ENCODE measurements at regions not wholly inside any gene's neighbourhood (a gene's known extent, or its start where the extent isn't known, plus 50 kb on each side); places are given as distances from the start of the nearest gene placed in this dataset.

GRCh38 chr9:119609277-119609971 lies 240.2 kb upstream of the BRINP1 start:
- H4K20me1 ChIP-seq (ENCODE audit: insufficient read depth, low read length) = no peaks in the 10 kb centered on the region
- H3K79me2 ChIP-seq (ENCODE audit: low read length) = no peaks in the 10 kb centered on the region
- no peak overlapping the region for H2AFZ ChIP-seq (ENCODE audit: low read depth, low read length)
- no peaks in the 10 kb centered on the region for H3K27me3 ChIP-seq (ENCODE audit: low read depth, low read length)
- no peak overlapping the region for H3K9ac ChIP-seq (ENCODE audit: low read length)
- H3K27ac ChIP-seq (ENCODE audit: low read length) = no peak overlapping the region
- no peak overlapping the region for H3K4me3 ChIP-seq (ENCODE audit: low read length)
- no peak overlapping the region for H3K4me2 ChIP-seq (ENCODE audit: low read length)
- no peaks in the 10 kb centered on the region for H3K9me3 ChIP-seq (ENCODE audit: insufficient read depth, low read length)
- H3K4me1 ChIP-seq (ENCODE audit: low read length) = no peaks in the 10 kb centered on the region
- TF ChIP-seq EZH2phosphoT487 (IDR thresholded peaks at IDR 0.05; ENCODE audit: low read depth) (no peak), CTCF (IDR thresholded peaks at IDR 0.05; ENCODE audit: low read depth, low read length) (no peak)
- no peaks in the 10 kb centered on the region for H3K36me3 ChIP-seq (replicated peaks; ENCODE audit: low read depth, low read length)

GRCh38 chr9:119601632-119602031 lies 232.4 kb upstream of the BRINP1 start:
- Histone ChIP-seq H3K4me2 (ENCODE audit: low read length) (no peak overlapping the region), H3K79me2 (ENCODE audit: low read length) (no peaks in the 10 kb centered on the region), H3K27me3 (ENCODE audit: low read depth, low read length) (no peaks in the 10 kb centered on the region), H3K36me3 (replicated peaks; ENCODE audit: low read depth, low read length) (no peaks in the 10 kb centered on the region), H2AFZ (ENCODE audit: low read depth, low read length) (no peak overlapping the region), H3K9ac (ENCODE audit: low read length) (no peak overlapping the region), H3K27ac (ENCODE audit: low read length) (no peak overlapping the region), H3K9me3 (ENCODE audit: insufficient read depth, low read length) (no peaks in the 10 kb centered on the region), H4K20me1 (ENCODE audit: insufficient read depth, low read length) (no peaks in the 10 kb centered on the region), H3K4me1 (ENCODE audit: low read length) (no peaks in the 10 kb centered on the region), H3K4me3 (ENCODE audit: low read length) (no peak overlapping the region)
- TF ChIP-seq EZH2phosphoT487 (IDR thresholded peaks at IDR 0.05; ENCODE audit: low read depth) (no peak), CTCF (IDR thresholded peaks at IDR 0.05; ENCODE audit: low read depth, low read length) (no peak)

GRCh38 chr9:119597499-119597898 lies 228.3 kb upstream of the BRINP1 start:
- Histone ChIP-seq H3K9ac (ENCODE audit: low read length) (no peak overlapping the region), H3K9me3 (ENCODE audit: insufficient read depth, low read length) (no peaks in the 10 kb centered on the region), H3K27me3 (ENCODE audit: low read depth, low read length) (no peaks in the 10 kb centered on the region), H3K79me2 (ENCODE audit: low read length) (no peaks in the 10 kb centered on the region), H3K4me3 (ENCODE audit: low read length) (no peak overlapping the region), H3K4me1 (ENCODE audit: low read length) (no peaks in the 10 kb centered on the region), H3K27ac (ENCODE audit: low read length) (no peak overlapping the region), H2AFZ (ENCODE audit: low read depth, low read length) (no peak overlapping the region), H3K36me3 (replicated peaks; ENCODE audit: low read depth, low read length) (no peaks in the 10 kb centered on the region), H4K20me1 (ENCODE audit: insufficient read depth, low read length) (no peaks in the 10 kb centered on the region; the same call in 1 of the 2 replicates), H3K4me2 (ENCODE audit: low read length) (no peak overlapping the region)
- TF ChIP-seq CTCF (IDR thresholded peaks at IDR 0.05; ENCODE audit: low read depth, low read length) = no peak
- no peak for TF ChIP-seq EZH2phosphoT487 (IDR thresholded peaks at IDR 0.05; ENCODE audit: low read depth)

GRCh38 chr9:119596703-119597102 lies 227.5 kb upstream of the BRINP1 start:
- H3K79me2 ChIP-seq (ENCODE audit: low read length) = no peaks in the 10 kb centered on the region

More at GRCh38 chr9:119596703-119597102, 227.5 kb upstream of the BRINP1 start:
- TF ChIP-seq CTCF (IDR thresholded peaks at IDR 0.05; ENCODE audit: low read depth, low read length) (no peak), EZH2phosphoT487 (IDR thresholded peaks at IDR 0.05; ENCODE audit: low read depth) (no peak)
- no peaks in the 10 kb centered on the region for H3K4me1 ChIP-seq (ENCODE audit: low read length)
- no peaks in the 10 kb centered on the region for H3K36me3 ChIP-seq (replicated peaks; ENCODE audit: low read depth, low read length)
- no peak overlapping the region for H3K9ac ChIP-seq (ENCODE audit: low read length)
- H2AFZ ChIP-seq (ENCODE audit: low read depth, low read length) = no peak overlapping the region
- H4K20me1 ChIP-seq (ENCODE audit: insufficient read depth, low read length) = no peaks in the 10 kb centered on the region; the same call in 1 of the 2 replicates
- no peak overlapping the region for H3K4me3 ChIP-seq (ENCODE audit: low read length)
- no peak overlapping the region for H3K4me2 ChIP-seq (ENCODE audit: low read length)
- no peaks in the 10 kb centered on the region for H3K27me3 ChIP-seq (ENCODE audit: low read depth, low read length)
- no peak overlapping the region for H3K27ac ChIP-seq (ENCODE audit: low read length)
- H3K9me3 ChIP-seq (ENCODE audit: insufficient read depth, low read length) = no peaks in the 10 kb centered on the region

Measured in OCI-LY3 (cell line).